PC-3 (cell line): ENCODE measurements at regions not wholly inside any gene's neighbourhood (a gene's known extent, or its start where the extent isn't known, plus 50 kb on each side); places are given as distances from the start of the nearest gene placed in this dataset.

Experiments used
- ATAC-seq: fragments of 200-7000 bp; cut with Tn5 transposase; 2 replicates; pipeline ENCODE4 v1.9.1; 2020; ENCODE audit warnings: mild to moderate bottlenecking, moderate library complexity
- BruUV-seq: library from RNA; stranded (reverse); fragments of 400-500 nt; replicated peaks from 2 replicates; lab custom pipeline; 2021; lab: Mats Ljungman, UMichigan
- CTCF ChIA-PET: fragments of 300-600 bp; sonication (Branson Sonifier 250); formaldehyde crosslinking; loops from one replicate; lab custom pipeline; 2022; ENCODE audit warnings: antibody characterized with exemption; lab: Charles Lee
- POLR2A ChIA-PET: fragments of 300-600 bp; sonication (Branson Sonifier 250); formaldehyde crosslinking; loops from one replicate; lab custom pipeline; 2022; ENCODE audit warnings: antibody characterized with exemption; ENCODE audit not compliant: unreplicated experiment; lab: Charles Lee
- DNase-seq: peaks from one replicate; pipeline ENCODE4 v3.0.0-alpha.2; 2015
- H2AFZ ChIP-seq: fragments of 300-600 bp; sonication (generic); 2 replicates; pipeline ENCODE4 v1.6.0; 2016; ENCODE audit warnings: antibody characterized with exemption, low read length
- H3F3A ChIP-seq: fragments of 300-600 bp; sonication (generic); one replicate; pipeline ENCODE4 v1.6.0; 2017; ENCODE audit warnings: antibody characterized with exemption, low read length, control low read depth, mild to moderate bottlenecking; ENCODE audit not compliant: unreplicated experiment
- H3K27ac ChIP-seq: fragments of 300-600 bp; sonication (generic); 2 replicates; pipeline ENCODE4 v1.5.1; 2016; ENCODE audit warnings: mild to moderate bottlenecking, low read length
- H3K27me3 ChIP-seq: fragments of 300-600 bp; sonication (generic); 2 replicates; pipeline ENCODE4 v1.6.1; 2016; ENCODE audit warnings: low read length, mixed read lengths
- H3K36me3 ChIP-seq: fragments of 300-600 bp; sonication (generic); 2 replicates; pipeline ENCODE4 v1.6.1; 2016; ENCODE audit warnings: low read depth, mixed run types, low read length, mixed read lengths
- H3K4me1 ChIP-seq: fragments of 300-600 bp; sonication (generic); 2 replicates; pipeline ENCODE4 v1.5.1; 2016; ENCODE audit warnings: low read length; ENCODE audit not compliant: insufficient read depth
- H3K4me2 ChIP-seq: fragments of 300-600 bp; sonication (generic); 2 replicates; pipeline ENCODE4 v1.6.0; 2016; ENCODE audit warnings: low read length
- H3K4me3 ChIP-seq: fragments of 300-600 bp; sonication (generic); 2 replicates; pipeline ENCODE4 v1.5.1; 2016; ENCODE audit warnings: mild to moderate bottlenecking, low read length, mixed read lengths
- H3K79me2 ChIP-seq: fragments of 300-600 bp; sonication (generic); 2 replicates; pipeline ENCODE4 v1.6.1; 2017; ENCODE audit warnings: low read length, mixed read lengths
- H3K9ac ChIP-seq: fragments of 300-600 bp; sonication (generic); 2 replicates; pipeline ENCODE4 v1.6.0; 2016; ENCODE audit warnings: mild to moderate bottlenecking, low read length
- H3K9me2 ChIP-seq: fragments of 300-600 bp; sonication (generic); replicated peaks from 2 replicates; pipeline ENCODE4 v1.6.1; 2016; ENCODE audit warnings: mixed run types, low read length, mixed read lengths
- H3K9me3 ChIP-seq: fragments of 300-600 bp; sonication (generic); 2 replicates; pipeline ENCODE4 v1.6.1; 2016; ENCODE audit warnings: low read length, mixed read lengths
- H4K20me1 ChIP-seq: fragments of 300-600 bp; sonication (generic); 2 replicates; pipeline ENCODE4 v1.6.1; 2016; ENCODE audit warnings: low read length, mixed read lengths
- CTCF ChIP-seq: fragments of 300-600 bp; sonication (generic); conservative IDR thresholded peaks from 2 replicates; pipeline ENCODE4 v1.5.1; 2017; ENCODE audit warnings: antibody characterized with exemption, low read depth, mild to moderate bottlenecking, low read length
- EZH2 ChIP-seq: fragments of 300-600 bp; sonication (generic); IDR thresholded peaks from one replicate; pipeline ENCODE4 v1.6.1; 2017; ENCODE audit warnings: antibody characterized with exemption, mild to moderate bottlenecking, low read length; ENCODE audit not compliant: unreplicated experiment
- EZH2phosphoT487 ChIP-seq: fragments of 300-600 bp; sonication (generic); IDR thresholded peaks from 2 replicates; pipeline ENCODE4 v1.6.1; 2018; ENCODE audit warnings: mild to moderate bottlenecking, antibody characterized with exemption, low read length, borderline replicate concordance
- intact Hi-C: fragments of 100-400 bp; cut with micrococcal nuclease; formaldehyde crosslinking; loops from 2 replicates; pipeline ENCODE4 v1.9.0; 2023

DNA sequence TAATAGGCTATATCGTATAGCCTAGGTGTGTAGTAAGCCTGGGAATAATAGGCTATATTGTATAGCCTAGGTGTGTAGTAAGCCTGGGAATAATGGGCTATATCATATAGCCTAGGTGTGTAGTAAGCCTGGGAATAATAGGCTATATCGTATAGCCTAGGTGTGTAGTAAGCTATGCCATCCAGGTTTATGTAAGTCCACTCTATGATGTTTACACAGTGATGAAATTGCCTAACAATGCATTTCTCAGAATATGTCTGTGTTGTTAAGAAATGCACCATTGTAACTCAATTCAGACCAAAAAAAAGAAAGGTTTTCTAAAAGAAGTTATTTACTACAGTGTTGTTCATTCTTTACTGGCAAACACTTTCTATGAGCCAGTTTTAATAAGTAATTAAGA, 1387.2 kb downstream of the STIM2 start:
- no peaks in the 10 kb centered on the region for H4K20me1 ChIP-seq
- no peaks in the 10 kb centered on the region for H3K9me3 ChIP-seq
- H3K36me3 ChIP-seq: no peaks in the 10 kb centered on the region
- H3K9ac ChIP-seq: no peak overlapping the region
- no peak overlapping the region for H3K4me2 ChIP-seq
- no peak overlapping the region for H3K27ac ChIP-seq
- peak; percentile 73 for ATAC-seq
- peak; percentile 39 for DNase-seq
- CTCF ChIA-PET: interaction anchor here (0.7 kb wide), 1 partner anchor 74 kb away, joined by 3 read pairs; no protein-coding TSS in a partner anchor
- H2AFZ ChIP-seq: no peak overlapping the region
- intact Hi-C loops: no loop called here
- no peaks in the 10 kb centered on the region for H3K27me3 ChIP-seq
- POLR2A ChIA-PET: interaction anchor here (0.6 kb wide), 1 partner anchor 103 kb away, joined by 3 read pairs; no protein-coding TSS in a partner anchor
- H3K4me1 ChIP-seq: peaks cover 16% of the 10 kb centered on the region
- H3K79me2 ChIP-seq: no peaks in the 10 kb centered on the region
- H3K4me3 ChIP-seq: no peak overlapping the region
- no peak for TF ChIP-seq EZH2
- BruUV-seq: no TSS peak
- H3F3A ChIP-seq: no peaks in the 10 kb centered on the region
- H3K9me2 ChIP-seq: no peaks in the 10 kb centered on the region

DNA sequence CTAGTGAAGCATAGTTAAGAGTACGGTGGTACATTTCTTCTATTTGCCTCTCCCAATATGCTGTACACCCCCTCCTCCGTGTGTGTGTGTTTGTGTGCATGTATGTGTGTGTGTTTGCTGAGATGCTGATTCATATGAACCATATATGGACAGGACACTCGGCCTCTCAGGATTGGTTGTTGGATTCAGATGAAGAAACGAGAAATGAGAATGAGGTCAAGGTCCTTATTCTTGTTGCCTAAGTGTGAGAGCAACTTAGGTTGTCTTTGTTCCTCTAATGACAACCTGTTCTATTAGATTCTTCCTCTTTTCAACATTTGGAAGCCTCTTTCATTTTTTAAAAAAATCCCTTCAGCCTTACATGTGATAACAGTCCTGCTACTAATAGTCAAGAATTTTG, 1387.6 kb downstream of the STIM2 start:
- Histone ChIP-seq H3K27ac (no peak overlapping the region), H3K9me3 (no peaks in the 10 kb centered on the region), H3K4me3 (no peak overlapping the region), H3K4me2 (no peak overlapping the region), H3K9ac (no peak overlapping the region), H3K36me3 (no peaks in the 10 kb centered on the region), H3F3A (no peaks in the 10 kb centered on the region), H3K27me3 (no peaks in the 10 kb centered on the region), H4K20me1 (no peaks in the 10 kb centered on the region), H3K4me1 (peaks cover 16% of the 10 kb centered on the region), H2AFZ (no peak overlapping the region), H3K9me2 (no peaks in the 10 kb centered on the region), H3K79me2 (no peaks in the 10 kb centered on the region)
- DNase-seq (no peak), ATAC-seq (no peak)
- TF ChIP-seq CTCF: no peak
- no peak for TF ChIP-seq EZH2phosphoT487
- ChIA-PET POLR2A (interaction anchor here (0.6 kb wide), 1 partner anchor 102 kb away, joined by 3 read pairs; no protein-coding TSS in a partner anchor), CTCF (no interaction called here)
- intact Hi-C loops: no loop called here
- no TSS peak for BruUV-seq

DNA sequence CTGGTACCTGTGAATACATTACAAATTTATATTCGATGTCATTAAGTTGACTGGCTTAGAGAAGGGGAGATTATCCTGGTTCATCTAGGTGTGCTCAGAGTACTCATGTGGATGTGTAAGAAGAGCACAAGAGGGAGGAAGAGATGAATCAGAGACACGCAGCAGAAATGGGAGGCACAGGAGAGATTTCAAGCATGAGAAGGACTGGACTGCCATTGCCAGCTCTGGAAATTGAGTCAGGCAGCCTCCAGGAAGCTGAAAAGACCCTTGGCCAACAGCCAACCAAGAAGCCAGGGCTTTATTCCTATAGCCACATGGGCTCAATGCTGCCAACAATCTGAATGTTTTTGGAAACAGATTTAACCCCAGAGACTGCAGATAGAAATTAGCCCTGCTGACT, 1390.0 kb downstream of the STIM2 start:
- H3K9ac ChIP-seq: no peak overlapping the region
- no peaks in the 10 kb centered on the region for H3F3A ChIP-seq
- no peaks in the 10 kb centered on the region for H3K36me3 ChIP-seq
- no peak overlapping the region for H2AFZ ChIP-seq
- H4K20me1 ChIP-seq: no peaks in the 10 kb centered on the region
- POLR2A ChIA-PET: interaction anchor here (0.5 kb wide), 1 partner anchor 888 kb away, joined by 5 read pairs; no protein-coding TSS in a partner anchor
- H3K9me3 ChIP-seq: no peaks in the 10 kb centered on the region
- no peaks in the 10 kb centered on the region for H3K27me3 ChIP-seq
- DNase-seq: no peak
- CTCF ChIA-PET: no interaction called here
- no peaks in the 10 kb centered on the region for H3K9me2 ChIP-seq
- H3K4me2 ChIP-seq: no peak overlapping the region
- intact Hi-C loops: no loop called here
- no peak for TF ChIP-seq EZH2phosphoT487
- TF ChIP-seq CTCF: no peak
- TF ChIP-seq EZH2: no peak
- peaks cover 16% of the 10 kb centered on the region for H3K4me1 ChIP-seq
- no peaks in the 10 kb centered on the region for H3K79me2 ChIP-seq
- no peak for ATAC-seq
- H3K4me3 ChIP-seq: no peak overlapping the region
- H3K27ac ChIP-seq: no peak overlapping the region
- BruUV-seq: no TSS peak
